ENCODE measurements at regions not wholly inside any gene's neighbourhood (a gene's known extent, or its start where the extent isn't known, plus 50 kb on each side); places are given as distances from the start of the nearest gene placed in this dataset.

GRCh38 chr6:144599615-144600014 lies 314.5 kb downstream of the UTRN start (continued):
- TF ChIP-seq CBX8 (IDR thresholded peaks at IDR 0.05; ENCODE audit: borderline replicate concordance, low read depth, low read length), result no peak

Data from H1 (cell line).